Type B pancreatic cell (in vitro differentiated cells): ENCODE measurements at regions not wholly inside any gene's neighbourhood (a gene's known extent, or its start where the extent isn't known, plus 50 kb on each side); places are given as distances from the start of the nearest gene placed in this dataset.

Experiments used
- DNase-seq: peaks from one replicate; pipeline ENCODE4 v3.0.0; 2021; ENCODE audit warnings: mixed read lengths; ENCODE audit not compliant: unreplicated experiment; ENCODE audit errors: extremely low spot score
- H3K27ac Mint-ChIP-seq: 2 replicates; pipeline ENCODE4 v1.8.0; 2021; ENCODE audit warnings: mild to moderate bottlenecking, mixed read lengths
- H3K27me3 Mint-ChIP-seq: 2 replicates; pipeline ENCODE4 v1.8.0; 2021; ENCODE audit warnings: mixed read lengths
- H3K36me3 Mint-ChIP-seq: 2 replicates; pipeline ENCODE4 v1.8.0; 2021; ENCODE audit warnings: mixed read lengths
- H3K4me1 Mint-ChIP-seq: one replicate; pipeline ENCODE4 v1.8.0; 2021; ENCODE audit warnings: mixed read lengths; ENCODE audit not compliant: unreplicated experiment
- H3K4me3 Mint-ChIP-seq: 2 replicates; pipeline ENCODE4 v1.8.0; 2021; ENCODE audit warnings: mild to moderate bottlenecking, mixed read lengths
- H3K9me3 Mint-ChIP-seq: 2 replicates; pipeline ENCODE4 v1.8.0; 2021; ENCODE audit warnings: mixed read lengths
- CTCF ChIP-seq: fragments of 200-600 bp; sonication (generic); conservative IDR thresholded peaks from 2 replicates; pipeline ENCODE4 v1.5.0; 2021; ENCODE audit warnings: antibody characterized with exemption, mild to moderate bottlenecking

- no peak for TF ChIP-seq CTCF
- no peak for DNase-seq
- peaks cover 6% of the 10 kb centered on the region for H3K9me3 Mint-ChIP-seq
- peaks cover 19% of the 10 kb centered on the region for H3K4me1 Mint-ChIP-seq
- no peak overlapping the region for H3K27ac Mint-ChIP-seq
- H3K27me3 Mint-ChIP-seq: peaks cover 6% of the 10 kb centered on the region
- peaks cover 2% of the 10 kb centered on the region for H3K36me3 Mint-ChIP-seq
- H3K4me3 Mint-ChIP-seq: no peak overlapping the region
Measured at GRCh38 chr9:2281803-2282185, 266.6 kb downstream of the SMARCA2 start.

GRCh38 chr9:2284770-2285169 is 269.6 kb downstream of the SMARCA2 start:
- H3K27ac Mint-ChIP-seq: no peak overlapping the region
- peaks cover 9% of the 10 kb centered on the region for H3K9me3 Mint-ChIP-seq
- H3K27me3 Mint-ChIP-seq: no peaks in the 10 kb centered on the region
- TF ChIP-seq CTCF: no peak
- H3K36me3 Mint-ChIP-seq: no peaks in the 10 kb centered on the region
- no peak for DNase-seq
- H3K4me3 Mint-ChIP-seq: no peak overlapping the region
- peaks cover 23% of the 10 kb centered on the region for H3K4me1 Mint-ChIP-seq

GRCh38 chr9:2285416-2286332 is 270.5 kb downstream of the SMARCA2 start:
- no peaks in the 10 kb centered on the region for H3K27me3 Mint-ChIP-seq
- no peak for TF ChIP-seq CTCF
- H3K27ac Mint-ChIP-seq: no peak overlapping the region
- H3K4me1 Mint-ChIP-seq: peaks cover 27% of the 10 kb centered on the region
- DNase-seq: no peak
- peaks cover 9% of the 10 kb centered on the region for H3K9me3 Mint-ChIP-seq
- no peak overlapping the region for H3K4me3 Mint-ChIP-seq
- no peaks in the 10 kb centered on the region for H3K36me3 Mint-ChIP-seq

- Mint-ChIP-seq H3K27ac (no peak overlapping the region), H3K9me3 (peaks cover 9% of the 10 kb centered on the region)
Measured at GRCh38 chr9:2286333-2286705, 271.2 kb downstream of the SMARCA2 start.

GRCh38 chr9:2286825-2287455 is 271.8 kb downstream of the SMARCA2 start:
- H3K27me3 Mint-ChIP-seq: no peaks in the 10 kb centered on the region
- no peak for DNase-seq
- no peaks in the 10 kb centered on the region for H3K36me3 Mint-ChIP-seq
- no peak for TF ChIP-seq CTCF
- H3K9me3 Mint-ChIP-seq: peaks cover 9% of the 10 kb centered on the region
- peaks cover 37% of the 10 kb centered on the region for H3K4me1 Mint-ChIP-seq
- H3K27ac Mint-ChIP-seq: no peak overlapping the region
- no peak overlapping the region for H3K4me3 Mint-ChIP-seq

More at GRCh38 chr9:2286333-2286705, 271.2 kb downstream of the SMARCA2 start:
- H3K36me3 Mint-ChIP-seq: no peaks in the 10 kb centered on the region
- DNase-seq: no peak
- H3K27me3 Mint-ChIP-seq: no peaks in the 10 kb centered on the region
- H3K4me3 Mint-ChIP-seq: no peak overlapping the region
- peaks cover 31% of the 10 kb centered on the region for H3K4me1 Mint-ChIP-seq
- TF ChIP-seq CTCF: no peak
